ENCODE measurements at regions not wholly inside any gene's neighbourhood (a gene's known extent, or its start where the extent isn't known, plus 50 kb on each side); places are given as distances from the start of the nearest gene placed in this dataset.

DNA sequence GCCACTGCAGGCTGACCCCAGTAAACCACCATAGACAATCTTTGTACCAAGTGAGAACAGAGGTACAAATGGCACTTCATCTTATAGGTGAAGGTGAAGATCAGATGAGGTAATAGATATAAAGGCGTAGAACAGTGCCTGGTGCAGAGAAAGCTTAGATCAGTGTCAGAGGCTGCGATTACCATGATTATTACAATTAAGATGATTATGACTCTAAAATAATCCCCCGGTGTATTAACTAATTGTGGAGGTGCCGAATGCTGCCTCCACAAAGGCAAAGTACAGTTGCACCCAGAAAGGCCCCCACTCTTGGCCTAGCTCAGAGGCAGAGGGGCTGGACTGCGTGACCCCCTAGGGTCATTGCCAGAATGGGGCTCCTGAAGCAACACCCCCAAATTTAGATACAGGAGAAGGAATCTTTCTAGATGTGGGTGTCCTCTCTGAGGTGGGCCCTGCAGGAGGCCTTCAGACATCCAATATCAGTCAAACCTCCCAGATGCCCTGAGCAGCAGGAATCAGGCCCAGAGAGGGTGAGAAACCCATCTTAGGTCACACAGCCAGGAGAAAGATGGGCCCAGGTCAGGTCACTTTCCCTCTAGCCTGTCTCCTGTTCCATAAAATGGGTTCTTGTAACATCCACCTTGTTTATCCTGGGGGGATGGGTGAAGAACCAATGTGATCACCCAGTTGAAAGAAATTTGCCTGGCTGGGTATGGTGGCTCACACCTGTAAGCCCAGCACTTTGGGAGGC is 139.8 kb downstream of the PHETA1 start:
- Histone ChIP-seq H3K9me3 (replicated peaks; ENCODE audit: insufficient read depth, low read length) (no peaks in the 10 kb centered on the region), H2AFZ (ENCODE audit: low read length) (no peak overlapping the region), H3K4me3 (ENCODE audit: low read length) (no peak overlapping the region), H3K36me3 (replicated peaks; ENCODE audit: insufficient read depth, low read length) (no peaks in the 10 kb centered on the region), H3K9ac (ENCODE audit: low read length) (no peak overlapping the region), H3K79me2 (ENCODE audit: low read length) (no peaks in the 10 kb centered on the region), H3K4me2 (ENCODE audit: low read depth, low read length) (no peak overlapping the region), H3K4me1 (ENCODE audit: low read length) (no peaks in the 10 kb centered on the region), H3F3A (ENCODE audit: insufficient read depth, low read length) (no peaks in the 10 kb centered on the region), H3K27me3 (replicated peaks; ENCODE audit: insufficient read depth, low read length) (no peaks in the 10 kb centered on the region), H3K9me2 (replicated peaks; ENCODE audit: insufficient read depth, low read length) (no peaks in the 10 kb centered on the region), H3K27ac (ENCODE audit: low read length) (no peak overlapping the region), H4K20me1 (ENCODE audit: insufficient read depth, low read length) (no peaks in the 10 kb centered on the region)
- TF ChIP-seq, protein P1, sequence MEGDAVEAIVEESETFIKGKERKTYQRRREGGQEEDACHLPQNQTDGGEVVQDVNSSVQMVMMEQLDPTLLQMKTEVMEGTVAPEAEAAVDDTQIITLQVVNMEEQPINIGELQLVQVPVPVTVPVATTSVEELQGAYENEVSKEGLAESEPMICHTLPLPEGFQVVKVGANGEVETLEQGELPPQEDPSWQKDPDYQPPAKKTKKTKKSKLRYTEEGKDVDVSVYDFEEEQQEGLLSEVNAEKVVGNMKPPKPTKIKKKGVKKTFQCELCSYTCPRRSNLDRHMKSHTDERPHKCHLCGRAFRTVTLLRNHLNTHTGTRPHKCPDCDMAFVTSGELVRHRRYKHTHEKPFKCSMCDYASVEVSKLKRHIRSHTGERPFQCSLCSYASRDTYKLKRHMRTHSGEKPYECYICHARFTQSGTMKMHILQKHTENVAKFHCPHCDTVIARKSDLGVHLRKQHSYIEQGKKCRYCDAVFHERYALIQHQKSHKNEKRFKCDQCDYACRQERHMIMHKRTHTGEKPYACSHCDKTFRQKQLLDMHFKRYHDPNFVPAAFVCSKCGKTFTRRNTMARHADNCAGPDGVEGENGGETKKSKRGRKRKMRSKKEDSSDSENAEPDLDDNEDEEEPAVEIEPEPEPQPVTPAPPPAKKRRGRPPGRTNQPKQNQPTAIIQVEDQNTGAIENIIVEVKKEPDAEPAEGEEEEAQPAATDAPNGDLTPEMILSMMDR (IDR thresholded peaks at IDR 0.05; ENCODE audit: low read length) = no peak
- TF ChIP-seq EZH2phosphoT487 (IDR thresholded peaks at IDR 0.05; ENCODE audit: low read length) (no peak), EZH2 (optimal IDR thresholded peaks at IDR 0.05; ENCODE audit: low read depth, low read length) (no peak)
- DNase-seq = no peak

DNA sequence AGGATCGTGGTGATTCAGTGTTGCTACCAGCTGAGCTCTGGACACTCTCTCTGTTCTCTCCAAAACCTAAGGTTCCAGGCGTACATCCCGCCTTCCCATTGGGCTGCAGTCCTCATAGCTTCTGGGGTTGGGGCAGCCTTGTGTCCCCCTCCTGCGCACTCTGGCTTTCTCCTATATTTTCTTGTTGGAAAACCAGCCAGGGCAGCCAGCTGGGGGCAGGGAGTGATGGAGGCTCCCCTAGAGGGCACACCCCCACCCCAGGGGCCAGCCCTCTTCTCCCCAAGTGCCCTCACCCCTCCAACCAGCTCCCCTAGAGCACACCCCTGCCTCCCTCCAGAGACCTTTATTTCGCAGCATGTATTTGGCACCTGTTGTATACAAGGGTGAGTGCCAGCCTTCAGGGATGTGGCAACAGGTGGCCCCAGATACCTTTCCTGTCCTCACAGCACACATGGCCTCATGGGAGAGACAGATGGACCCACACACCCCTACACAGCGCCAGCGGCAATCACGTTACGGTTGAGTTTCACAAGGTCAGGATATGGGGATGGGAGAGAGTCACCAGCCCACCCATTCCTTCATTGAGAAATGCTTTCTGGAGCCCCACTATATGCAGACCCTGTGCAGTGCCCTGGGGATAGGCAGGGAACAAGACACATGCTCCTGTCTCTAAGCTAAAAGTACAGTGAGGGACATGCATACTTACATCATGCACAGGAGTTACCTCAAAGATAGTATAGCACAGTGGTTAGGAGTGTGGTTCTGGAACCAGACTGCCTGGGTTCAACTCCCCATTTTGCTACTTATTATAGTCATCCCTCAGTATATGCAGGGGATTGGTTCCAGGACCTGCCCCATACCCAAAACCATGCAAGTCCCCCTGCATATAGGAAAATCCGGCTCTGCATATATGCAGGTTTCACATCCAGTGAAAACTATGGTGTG is 141.1 kb downstream of the PHETA1 start:
- Histone ChIP-seq H3K27ac (ENCODE audit: low read length) (no peak overlapping the region), H3K9me2 (replicated peaks; ENCODE audit: insufficient read depth, low read length) (no peaks in the 10 kb centered on the region), H3K27me3 (replicated peaks; ENCODE audit: insufficient read depth, low read length) (no peaks in the 10 kb centered on the region), H2AFZ (ENCODE audit: low read length) (no peak overlapping the region), H3K4me2 (ENCODE audit: low read depth, low read length) (no peak overlapping the region), H3F3A (ENCODE audit: insufficient read depth, low read length) (no peaks in the 10 kb centered on the region), H3K9me3 (replicated peaks; ENCODE audit: insufficient read depth, low read length) (no peaks in the 10 kb centered on the region), H3K4me3 (ENCODE audit: low read length) (no peak overlapping the region), H3K4me1 (ENCODE audit: low read length) (no peaks in the 10 kb centered on the region), H3K9ac (ENCODE audit: low read length) (no peak overlapping the region), H4K20me1 (ENCODE audit: insufficient read depth, low read length) (no peaks in the 10 kb centered on the region), H3K79me2 (ENCODE audit: low read length) (no peaks in the 10 kb centered on the region), H3K36me3 (replicated peaks; ENCODE audit: insufficient read depth, low read length) (no peaks in the 10 kb centered on the region)
- no peak for DNase-seq
- TF ChIP-seq EZH2phosphoT487 (IDR thresholded peaks at IDR 0.05; ENCODE audit: low read length) (no peak), EZH2 (optimal IDR thresholded peaks at IDR 0.05; ENCODE audit: low read depth, low read length) (no peak)
- TF ChIP-seq, protein P1 (IDR thresholded peaks at IDR 0.05; ENCODE audit: low read length) = no peak

DNA sequence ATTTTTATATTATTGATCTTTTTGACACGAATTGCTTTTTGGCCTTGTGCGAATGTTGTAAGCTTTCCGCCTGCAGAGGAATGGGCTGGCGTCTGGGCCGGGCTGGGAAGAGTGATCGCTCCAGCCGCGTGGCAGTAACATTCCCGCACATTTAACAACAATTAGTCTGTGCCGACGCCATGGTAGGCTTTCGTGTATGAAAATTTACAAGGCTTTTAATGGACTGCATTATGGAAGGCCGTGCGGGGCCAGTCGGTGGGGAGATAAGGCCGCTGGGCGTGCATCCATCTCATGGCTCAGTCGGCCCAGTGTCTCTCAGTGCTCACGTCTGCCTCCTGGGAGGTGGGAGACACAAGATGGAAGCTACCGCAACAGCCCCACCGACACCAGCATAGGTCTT is 142.2 kb downstream of the PHETA1 start:
- Histone ChIP-seq H3K9me2 (replicated peaks; ENCODE audit: insufficient read depth, low read length) (no peaks in the 10 kb centered on the region), H3F3A (ENCODE audit: insufficient read depth, low read length) (no peaks in the 10 kb centered on the region), H3K4me3 (ENCODE audit: low read length) (no peak overlapping the region), H2AFZ (ENCODE audit: low read length) (no peak overlapping the region), H3K36me3 (replicated peaks; ENCODE audit: insufficient read depth, low read length) (no peaks in the 10 kb centered on the region), H3K4me2 (ENCODE audit: low read depth, low read length) (no peak overlapping the region), H4K20me1 (ENCODE audit: insufficient read depth, low read length) (no peaks in the 10 kb centered on the region), H3K9ac (ENCODE audit: low read length) (no peak overlapping the region), H3K27me3 (replicated peaks; ENCODE audit: insufficient read depth, low read length) (no peaks in the 10 kb centered on the region), H3K27ac (ENCODE audit: low read length) (no peak overlapping the region), H3K9me3 (replicated peaks; ENCODE audit: insufficient read depth, low read length) (no peaks in the 10 kb centered on the region), H3K79me2 (ENCODE audit: low read length) (no peaks in the 10 kb centered on the region), H3K4me1 (ENCODE audit: low read length) (no peaks in the 10 kb centered on the region)
- no peak for DNase-seq
- TF ChIP-seq, protein P1 (IDR thresholded peaks at IDR 0.05; ENCODE audit: low read length) = no peak
- no peak for TF ChIP-seq EZH2 (optimal IDR thresholded peaks at IDR 0.05; ENCODE audit: low read depth, low read length)
- no peak for TF ChIP-seq EZH2phosphoT487 (IDR thresholded peaks at IDR 0.05; ENCODE audit: low read length)

All from MM.1S (cell line).